SK-N-MC (cell line): ENCODE measurements at regions not wholly inside any gene's neighbourhood (a gene's known extent, or its start where the extent isn't known, plus 50 kb on each side); places are given as distances from the start of the nearest gene placed in this dataset.

Source experiments
- EZH2 ChIP-seq: fragments of 200-600 bp; sonication (generic); IDR thresholded peaks from one replicate; pipeline ENCODE4 v1.6.1; 2017; ENCODE audit warnings: antibody characterized with exemption
- POLR2AphosphoS5 ChIP-seq: IDR thresholded peaks from 2 replicates; pipeline ENCODE4 v1.6.1; 2012; ENCODE audit warnings: mild to moderate bottlenecking, low read depth, low read length, borderline replicate concordance

DNA sequence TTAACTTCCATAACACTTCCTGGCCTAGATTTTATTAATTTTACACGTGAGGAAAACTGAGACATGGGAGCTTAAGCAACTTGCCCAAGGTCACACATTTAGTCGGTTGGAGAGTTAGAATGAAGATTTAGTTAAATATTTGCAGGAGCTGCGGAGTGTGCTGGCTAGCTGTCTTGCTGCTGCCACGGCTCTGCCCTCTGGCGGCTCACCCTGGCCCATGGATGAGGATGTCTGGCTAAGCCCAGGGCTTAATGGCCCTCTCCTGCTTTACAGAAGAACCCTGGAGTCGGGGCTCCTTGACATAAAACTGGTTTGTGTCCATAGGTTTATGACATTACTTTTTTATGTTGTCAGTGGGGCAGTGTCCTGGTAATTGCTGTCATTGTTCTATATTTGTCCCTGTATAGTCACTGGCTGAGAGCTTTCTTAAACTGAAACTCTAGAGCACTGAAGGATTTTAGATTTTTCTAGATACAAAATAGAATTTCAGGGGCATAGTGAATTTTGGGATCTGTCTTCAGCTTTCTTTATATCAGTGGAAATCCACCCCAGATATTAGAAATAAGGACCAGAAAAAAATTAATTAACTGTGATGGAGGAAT, 88.9 kb upstream of the WLS start:
- TF ChIP-seq EZH2 = no peak
- no peak for TF ChIP-seq POLR2AphosphoS5
